HAP-1 (cell line): ENCODE measurements at regions not wholly inside any gene's neighbourhood (a gene's known extent, or its start where the extent isn't known, plus 50 kb on each side); places are given as distances from the start of the nearest gene placed in this dataset.
A peak's percentile ranks its signal among the peaks of the same experiment; 100 is the strongest.
"Not testable (repeated sequence)": the region's sequence is repeated elsewhere in the genome, so short reads cannot be mapped to it uniquely, and the experiment has no call there.

Experiments used
- DNase-seq, 2 experiments: peaks; one replicate each; pipeline ENCODE4 v3.0.0-alpha.2; 2016 to 2020; ENCODE audit warnings: low spot score in 2 of 2
- H3K27me3 ChIP-seq: fragments of 250-450 bp; sonication (Bioruptor Pico); 2 replicates; pipeline ENCODE4 v1.5.1; 2020; ENCODE audit warnings: low read depth, mild to moderate bottlenecking, moderate library complexity
- H3K36me3 ChIP-seq: fragments of 250-450 bp; sonication (Bioruptor Pico); replicated peaks from 2 replicates; pipeline ENCODE4 v1.5.1; 2020; ENCODE audit warnings: mild to moderate bottlenecking
- H3K4me1 ChIP-seq: fragments of 250-450 bp; sonication (Bioruptor Pico); 2 replicates; pipeline ENCODE4 v1.5.1; 2020; ENCODE audit warnings: mild to moderate bottlenecking
- H3K4me3 ChIP-seq: fragments of 250-450 bp; sonication (Bioruptor Pico); 2 replicates; pipeline ENCODE4 v1.5.1; 2020; ENCODE audit warnings: mild to moderate bottlenecking, moderate library complexity
- H3K9me3 ChIP-seq: fragments of 250-450 bp; sonication (Bioruptor Pico); 2 replicates; pipeline ENCODE4 v1.5.1; 2020; ENCODE audit warnings: mild to moderate bottlenecking, moderate library complexity
- in situ Hi-C: fragments of 300-500 bp; cut with MboI; formaldehyde crosslinking; loops from 3 replicates; pipeline ENCODE4 v1.14.3; 2020; ENCODE audit warnings: low sequenced_read_pairs, inconsistent platforms, mixed read lengths

DNA sequence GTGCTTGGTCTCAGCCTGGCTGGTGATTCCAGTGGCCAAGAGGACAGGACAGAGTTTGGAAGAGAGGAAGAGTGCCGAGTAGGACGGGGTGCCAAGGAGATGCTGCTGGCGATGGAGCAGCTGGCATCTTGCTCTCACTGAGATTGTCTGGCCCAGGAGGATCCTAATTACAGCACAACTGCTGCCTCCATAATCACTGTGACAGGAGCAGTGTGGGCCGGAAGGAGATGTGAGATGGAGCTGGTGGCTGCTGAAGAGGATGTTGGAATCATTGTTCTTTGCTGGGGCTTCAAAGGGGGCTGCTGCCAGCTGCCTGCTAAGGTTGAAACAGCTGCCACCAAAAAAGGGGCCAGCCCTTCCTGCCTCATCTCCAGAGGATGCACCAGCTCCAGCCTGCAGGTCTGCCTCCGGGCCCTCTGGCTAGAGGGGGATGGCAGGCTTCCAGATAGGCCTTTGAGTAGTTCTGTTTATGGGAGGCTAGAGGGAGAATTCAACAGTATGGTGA is 214.4 kb downstream of the RNF144B start:
- H3K27me3 ChIP-seq, result peaks cover 3% of the 10 kb centered on the region; the same call in 1 of the 2 replicates
- no peaks in the 10 kb centered on the region for H3K36me3 ChIP-seq
- in situ Hi-C loops, result no loop called here
- no peak for DNase-seq
- H3K4me1 ChIP-seq, result no peaks in the 10 kb centered on the region
- no peak overlapping the region for H3K4me3 ChIP-seq
- H3K9me3 ChIP-seq, result no peaks in the 10 kb centered on the region

DNA sequence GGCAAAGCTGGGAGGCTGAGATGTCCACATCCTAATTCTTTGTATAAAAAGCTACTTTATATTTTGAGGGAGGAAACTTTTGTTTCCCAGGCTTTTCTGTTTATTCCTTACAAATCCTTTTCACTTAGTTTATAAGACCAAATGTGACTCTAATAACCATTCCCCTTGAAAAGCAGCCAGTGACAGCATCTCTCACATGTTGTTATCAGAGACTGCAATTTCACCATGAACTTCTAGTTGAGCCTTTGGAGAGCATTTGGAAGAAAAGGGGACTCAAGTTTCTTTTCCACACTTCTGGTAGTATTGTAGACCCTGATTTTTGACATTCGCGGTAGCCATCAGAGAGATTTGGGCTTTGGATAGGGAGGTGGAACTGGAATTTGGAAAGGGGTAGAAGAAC is 215.8 kb downstream of the RNF144B start:
- Histone ChIP-seq H3K4me3 (no peak overlapping the region), H3K36me3 (no peaks in the 10 kb centered on the region), H3K9me3 (no peaks in the 10 kb centered on the region), H3K27me3 (peaks cover 3% of the 10 kb centered on the region; the same call in 1 of the 2 replicates), H3K4me1 (no peaks in the 10 kb centered on the region)
- in situ Hi-C loops, result no loop called here
- DNase-seq, result no peak

DNA sequence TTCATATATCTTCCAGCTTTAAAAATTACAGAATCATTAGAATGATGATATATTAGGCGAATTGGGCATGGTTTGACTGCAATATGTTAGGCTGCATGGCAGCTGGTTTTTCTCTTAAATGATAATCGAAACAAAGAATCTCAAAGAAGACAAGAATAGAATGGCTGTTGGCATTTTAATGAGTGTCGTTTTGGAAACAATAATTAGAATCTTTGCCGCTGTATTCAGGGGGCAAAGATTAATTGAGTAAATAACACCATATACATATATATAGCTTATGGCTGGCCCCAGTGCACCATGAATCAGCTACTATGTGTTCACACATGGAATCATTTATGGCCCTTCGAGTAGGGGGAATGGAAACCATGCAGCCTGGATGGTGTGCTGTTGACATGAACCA is 216.2 kb downstream of the RNF144B start:
- H3K36me3 ChIP-seq, result no peaks in the 10 kb centered on the region
- H3K4me3 ChIP-seq, result no peak overlapping the region
- no peaks in the 10 kb centered on the region for H3K4me1 ChIP-seq
- H3K9me3 ChIP-seq, result no peaks in the 10 kb centered on the region
- DNase-seq, result no peak
- H3K27me3 ChIP-seq, result peaks cover 3% of the 10 kb centered on the region; the same call in 1 of the 2 replicates
- in situ Hi-C loops, result no loop called here

DNA sequence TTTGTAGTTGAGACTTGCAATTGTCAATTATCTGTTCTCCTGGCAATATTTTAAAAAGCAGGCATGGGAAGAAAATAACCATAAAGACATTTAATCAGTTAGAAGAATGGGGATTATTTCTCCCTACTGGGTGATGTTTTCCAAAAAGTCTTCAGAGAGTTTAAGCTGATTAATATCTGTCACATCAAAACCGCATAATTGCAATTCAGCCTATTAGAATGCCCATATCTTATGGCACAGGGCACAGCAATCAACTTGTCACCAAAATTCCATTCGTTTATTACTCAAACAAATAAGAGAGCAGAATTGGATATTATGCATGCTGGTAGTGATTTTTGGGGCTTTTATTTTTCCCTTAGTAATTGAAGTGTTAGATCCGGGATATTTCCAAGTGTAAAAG is 218.7 kb downstream of the RNF144B start:
- no peaks in the 10 kb centered on the region for H3K9me3 ChIP-seq
- no peak for DNase-seq
- no peak overlapping the region for H3K4me3 ChIP-seq
- H3K27me3 ChIP-seq, result peaks cover 3% of the 10 kb centered on the region; the same call in 1 of the 2 replicates
- in situ Hi-C loops, result no loop called here
- no peaks in the 10 kb centered on the region for H3K4me1 ChIP-seq
- H3K36me3 ChIP-seq, result no peaks in the 10 kb centered on the region

DNA sequence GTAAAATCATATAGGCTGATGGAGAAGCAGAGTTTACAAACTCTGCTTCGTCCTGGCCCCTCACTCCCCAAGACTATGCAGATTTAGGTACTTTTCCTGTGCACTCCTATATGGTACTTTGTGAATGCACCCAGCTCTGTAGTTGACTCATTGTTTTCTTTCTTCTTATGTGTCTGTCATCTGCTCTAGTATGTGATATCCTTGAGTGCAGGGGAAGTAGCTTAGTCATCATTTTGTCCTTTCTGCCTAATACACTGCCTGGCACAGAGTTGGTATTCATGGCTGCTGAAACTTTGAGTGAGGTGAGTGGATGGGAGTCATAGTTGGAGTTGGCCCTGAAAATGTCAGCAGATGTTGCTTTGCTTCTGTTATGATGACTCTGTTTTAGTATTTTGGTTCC is 222.6 kb downstream of the RNF144B start:
- no peaks in the 10 kb centered on the region for H3K36me3 ChIP-seq
- peaks cover 18% of the 10 kb centered on the region for H3K4me1 ChIP-seq
- no peak for DNase-seq
- H3K9me3 ChIP-seq, result no peaks in the 10 kb centered on the region; the same call in 1 of the 2 replicates
- H3K27me3 ChIP-seq, result peaks cover 3% of the 10 kb centered on the region; the same call in 1 of the 2 replicates
- in situ Hi-C loops, result no loop called here
- no peak overlapping the region for H3K4me3 ChIP-seq

DNA sequence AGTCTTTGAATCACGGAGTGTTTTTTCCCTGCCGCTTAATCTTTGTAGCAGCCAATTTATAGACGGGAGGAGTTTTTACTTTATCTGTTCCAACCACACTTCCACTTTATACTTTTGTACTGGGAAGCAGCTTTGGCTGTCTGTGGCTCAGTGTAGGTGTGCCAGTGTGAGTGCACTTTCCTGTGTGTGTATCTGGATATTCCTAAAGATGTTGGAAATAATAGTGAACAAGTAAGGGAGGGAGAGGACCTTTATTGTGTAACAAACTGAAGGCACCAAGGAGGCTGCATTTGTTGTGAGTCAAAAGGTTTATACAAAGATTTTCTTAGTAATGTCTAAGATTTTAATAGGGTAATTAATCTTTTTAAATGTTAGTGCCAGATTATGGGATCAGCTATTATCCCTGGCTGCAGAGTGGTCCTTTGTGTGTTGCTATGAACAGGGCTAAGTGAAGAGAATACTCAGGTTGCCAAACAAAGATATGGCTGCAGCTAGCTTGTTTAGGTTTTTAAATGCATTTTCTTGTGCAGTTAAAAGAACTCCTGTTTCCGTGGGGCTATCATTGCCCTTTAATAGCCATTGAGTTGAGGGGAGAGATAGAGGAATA is 226.3 kb downstream of the RNF144B start:
- in situ Hi-C loops, result no loop called here

DNA sequence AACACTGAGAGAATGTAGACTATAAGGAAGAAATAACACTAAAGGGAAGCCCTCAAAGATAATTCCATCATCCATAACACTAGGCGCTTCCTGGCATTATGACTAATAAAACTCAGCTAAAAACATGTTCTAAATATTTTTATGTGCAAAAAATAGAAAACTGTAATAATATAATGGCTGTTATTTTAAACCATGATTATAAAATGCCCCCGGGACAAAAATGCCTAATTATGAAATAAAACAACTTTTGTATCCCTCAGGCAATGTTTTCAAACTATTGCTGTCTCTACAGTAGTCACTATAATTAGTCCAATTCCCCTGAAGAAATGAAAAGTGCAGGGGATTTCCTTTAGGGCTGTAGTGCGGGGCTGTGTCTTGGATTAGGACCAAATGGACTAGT is 242.4 kb downstream of the RNF144B start:
- Histone ChIP-seq H3K36me3 (no peaks in the 10 kb centered on the region), H3K4me1 (no peaks in the 10 kb centered on the region), H3K4me3 (no peak overlapping the region), H3K27me3 (no peaks in the 10 kb centered on the region; the same call in 1 of the 2 replicates), H3K9me3 (no peaks in the 10 kb centered on the region)
- in situ Hi-C loops, result no loop called here
- DNase-seq, result no peak

More for the DNA sequence above, 226.3 kb downstream of the RNF144B start:
- peak; percentile 67 to 97 for DNase-seq
- H3K27me3 ChIP-seq, result no peaks in the 10 kb centered on the region
- H3K36me3 ChIP-seq, result no peaks in the 10 kb centered on the region
- H3K4me3 ChIP-seq, result no peak overlapping the region
- no peaks in the 10 kb centered on the region; the same call in 1 of the 2 replicates for H3K9me3 ChIP-seq
- peaks cover 18% of the 10 kb centered on the region for H3K4me1 ChIP-seq

DNA sequence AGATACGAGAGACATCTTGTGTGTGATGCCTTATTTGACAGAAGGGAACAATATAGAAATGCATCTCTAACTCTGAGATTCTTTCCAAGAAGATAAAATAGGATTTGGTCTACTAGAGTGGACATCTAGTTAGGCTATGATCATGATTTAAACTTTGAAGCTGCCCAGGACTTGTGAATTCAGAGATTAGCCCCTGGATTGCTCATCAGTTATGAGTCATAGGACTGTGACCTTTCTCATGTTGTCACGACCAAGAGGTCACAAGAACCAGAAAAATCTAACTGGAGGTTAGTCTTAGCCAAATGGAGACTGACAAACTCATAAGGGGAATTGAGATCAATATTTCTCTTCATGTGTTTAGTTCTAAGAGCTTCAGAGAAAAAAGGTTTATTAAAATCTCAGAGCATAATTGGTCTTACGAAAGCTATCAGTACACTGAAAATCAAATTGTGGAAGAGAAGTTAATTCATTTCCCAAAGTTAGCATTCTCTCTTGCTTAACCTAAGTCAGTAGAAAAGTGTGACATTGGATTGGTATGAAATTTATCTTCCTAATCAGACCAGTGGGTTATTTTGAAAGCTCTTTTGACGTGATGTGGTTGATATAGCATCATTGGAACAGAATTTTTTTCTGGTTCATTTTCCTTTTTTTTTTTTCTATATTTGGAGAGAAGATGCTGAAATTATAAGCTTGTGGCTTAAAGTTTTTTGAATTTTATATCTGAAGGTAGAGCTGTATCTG is 245.7 kb downstream of the RNF144B start:
- H3K4me1 ChIP-seq, result no peaks in the 10 kb centered on the region
- DNase-seq, result no peak
- H3K27me3 ChIP-seq, result no peaks in the 10 kb centered on the region; the same call in 1 of the 2 replicates
- no peaks in the 10 kb centered on the region for H3K9me3 ChIP-seq
- no peaks in the 10 kb centered on the region for H3K36me3 ChIP-seq
- in situ Hi-C loops, result no loop called here
- H3K4me3 ChIP-seq, result no peak overlapping the region

DNA sequence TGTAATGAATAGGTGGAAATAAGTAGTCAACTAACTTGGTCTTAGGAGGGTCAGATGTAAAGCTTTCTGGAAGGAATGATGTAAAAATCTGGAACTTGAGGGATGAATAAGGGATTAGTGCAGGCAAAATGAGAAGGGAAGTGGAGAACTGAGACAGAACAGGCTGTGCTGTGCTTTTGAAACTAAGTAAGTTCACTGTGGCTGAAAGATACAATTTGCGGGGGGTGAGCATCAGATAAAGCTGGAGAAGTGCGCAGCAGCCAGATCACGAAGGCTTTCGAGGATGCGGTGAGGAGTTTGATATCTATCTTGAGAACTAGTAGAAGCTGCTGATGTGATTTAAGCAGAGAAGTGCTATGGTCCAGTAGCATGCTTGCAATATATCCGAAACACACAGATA is 247.8 kb downstream of the RNF144B start:
- no peak for DNase-seq
- Histone ChIP-seq H3K36me3 (no peaks in the 10 kb centered on the region), H3K4me3 (no peak overlapping the region), H3K9me3 (no peaks in the 10 kb centered on the region), H3K27me3 (no peaks in the 10 kb centered on the region; the same call in 1 of the 2 replicates), H3K4me1 (no peaks in the 10 kb centered on the region)
- in situ Hi-C loops, result no loop called here

DNA sequence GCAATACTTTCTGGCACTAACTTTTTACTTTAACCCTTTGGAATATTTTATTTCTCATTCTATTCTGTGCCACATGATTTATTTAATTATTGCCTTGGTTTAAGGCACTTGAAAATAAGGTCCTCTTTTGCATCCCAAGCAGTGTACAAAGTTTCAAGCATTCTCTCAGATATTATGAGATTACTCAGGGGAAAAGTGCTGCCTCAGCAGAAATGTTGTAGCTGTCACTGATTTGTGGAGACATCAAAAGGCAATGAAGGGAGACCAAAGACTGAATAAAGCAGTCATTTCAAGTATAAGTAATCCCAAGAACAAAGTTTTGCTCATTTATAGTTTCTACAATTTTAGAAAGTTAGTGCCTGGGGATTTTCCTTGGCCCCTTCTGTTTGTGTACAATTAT is 253.0 kb downstream of the RNF144B start:
- H3K9me3 ChIP-seq, result no peaks in the 10 kb centered on the region
- in situ Hi-C loops, result no loop called here
- H3K27me3 ChIP-seq, result no peaks in the 10 kb centered on the region
- DNase-seq, result no peak
- H3K36me3 ChIP-seq, result no peaks in the 10 kb centered on the region
- no peak overlapping the region for H3K4me3 ChIP-seq
- H3K4me1 ChIP-seq, result no peaks in the 10 kb centered on the region

DNA sequence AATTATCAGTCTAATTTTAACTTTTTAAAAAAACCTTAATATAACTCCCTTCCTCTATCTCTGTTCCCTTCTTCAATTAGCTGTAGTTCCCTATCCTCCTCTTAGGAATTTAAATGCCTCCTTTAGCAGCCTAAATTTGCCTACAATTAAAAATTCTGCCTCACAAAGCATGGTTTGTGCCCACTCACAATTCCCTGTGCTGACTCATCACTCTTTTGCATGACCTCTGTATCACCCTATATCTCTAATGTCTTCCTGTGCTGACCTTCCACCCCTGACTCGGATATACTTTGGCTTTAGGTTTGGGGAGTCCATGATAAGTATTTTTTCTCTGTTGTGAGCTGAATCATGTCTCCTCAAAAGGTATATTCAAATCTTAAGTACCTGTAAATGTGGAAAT is 253.6 kb downstream of the RNF144B start:
- in situ Hi-C loops, result no loop called here
- Histone ChIP-seq H3K4me1 (no peaks in the 10 kb centered on the region), H3K27me3 (no peaks in the 10 kb centered on the region), H3K4me3 (no peak overlapping the region), H3K9me3 (no peaks in the 10 kb centered on the region), H3K36me3 (no peaks in the 10 kb centered on the region)
- DNase-seq, result no peak

DNA sequence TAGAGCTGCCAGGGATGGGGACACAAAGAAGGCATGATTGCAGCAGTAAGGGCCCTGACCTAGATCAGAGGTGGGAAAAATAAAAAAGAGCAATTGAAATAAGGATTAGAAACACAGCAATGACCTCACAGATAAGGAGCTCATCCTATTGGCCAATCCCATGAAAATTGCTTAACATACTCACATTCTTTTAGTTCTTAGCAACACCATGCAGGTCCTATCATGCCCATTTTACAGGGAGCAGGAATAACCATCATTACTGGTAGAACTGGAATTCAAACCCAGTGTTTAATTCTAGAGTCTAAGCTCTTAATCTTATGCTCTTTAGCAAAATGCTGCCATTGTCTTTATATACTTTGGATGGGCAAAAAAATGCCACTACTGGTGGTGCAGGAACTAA is 267.7 kb downstream of the RNF144B start:
- no peak for DNase-seq
- no peak overlapping the region for H3K4me3 ChIP-seq
- in situ Hi-C loops, result no loop called here
- H3K27me3 ChIP-seq, result no peaks in the 10 kb centered on the region
- no peaks in the 10 kb centered on the region for H3K4me1 ChIP-seq
- no peaks in the 10 kb centered on the region for H3K9me3 ChIP-seq
- H3K36me3 ChIP-seq, result no peaks in the 10 kb centered on the region

DNA sequence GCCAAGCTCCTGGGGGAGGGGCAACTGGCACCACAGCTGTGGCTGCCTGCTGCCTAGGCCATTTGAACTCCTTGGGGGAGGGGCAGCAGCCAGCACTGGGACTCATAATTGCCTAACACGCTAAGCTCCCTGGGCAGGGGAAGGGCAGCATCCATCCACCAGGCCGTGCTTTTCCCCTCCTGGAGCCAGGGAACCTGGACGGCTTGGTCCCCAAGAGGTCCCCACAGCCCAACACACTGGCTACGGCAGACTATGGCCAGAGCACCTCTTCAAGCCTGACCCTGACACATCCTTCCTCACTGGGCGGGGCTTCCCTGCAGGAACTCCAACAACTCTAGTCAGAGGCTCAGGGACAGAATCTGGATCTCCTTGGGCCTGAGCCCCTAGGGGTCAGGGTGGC is 269.4 kb downstream of the RNF144B start:
- no peaks in the 10 kb centered on the region for H3K36me3 ChIP-seq
- no peaks in the 10 kb centered on the region for H3K27me3 ChIP-seq
- H3K4me1 ChIP-seq, result no peaks in the 10 kb centered on the region
- DNase-seq, result no peak
- H3K9me3 ChIP-seq, result no peaks in the 10 kb centered on the region
- no peak overlapping the region for H3K4me3 ChIP-seq
- in situ Hi-C loops, result no loop called here

DNA sequence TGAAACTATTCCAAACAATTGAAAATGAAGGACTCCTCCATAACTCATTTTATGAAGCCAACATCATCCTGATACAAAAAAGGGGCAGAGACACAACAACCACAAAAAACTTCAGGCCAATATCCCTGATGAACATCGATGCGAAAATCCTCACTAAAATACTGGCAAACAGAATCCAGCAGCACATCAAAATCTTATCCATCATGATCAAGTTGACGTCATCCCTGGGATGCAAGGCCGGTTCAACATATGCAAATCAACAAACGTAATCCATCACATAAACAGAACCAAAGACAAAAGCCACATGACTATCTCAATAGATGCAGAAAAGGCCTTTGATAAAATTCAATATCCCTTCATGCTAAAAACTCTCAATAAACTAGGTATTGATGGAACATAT is 272.8 kb downstream of the RNF144B start:
- in situ Hi-C loops, result not testable (repeated sequence)

More for the DNA sequence above, 272.8 kb downstream of the RNF144B start:
- not testable (repeated sequence) for H3K4me3 ChIP-seq, DNase-seq, H3K9me3 ChIP-seq, H3K4me1 ChIP-seq, H3K27me3 ChIP-seq, H3K36me3 ChIP-seq
